A549 (cell line): ENCODE measurements at regions not wholly inside any gene's neighbourhood (a gene's known extent, or its start where the extent isn't known, plus 50 kb on each side); places are given as distances from the start of the nearest gene placed in this dataset.
"Not testable (repeated sequence)": the region's sequence is repeated elsewhere in the genome, so short reads cannot be mapped to it uniquely, and the experiment has no call there.

Source experiments
- ATAC-seq, 2 experiments: fragments of 200-7000 bp in 1 of 2; fragments of >200 bp in 1 of 2; cut with Nextera tagmentation in 1 of 2; cut with Tn5 transposase in 1 of 2; 3 replicates each; pipeline versions ENCODE4 v1.8.0 to v1.9.1; 2018 to 2020; ENCODE audit warnings: mild to moderate bottlenecking in 1 of 2, moderate library complexity in 1 of 2
- CTCF ChIA-PET: fragments of 300-600 bp; sonication (Branson Sonifier 250); formaldehyde crosslinking; extraction: SDS; loops from one replicate; lab custom pipeline; 2021; ENCODE audit warnings: antibody characterized with exemption, inconsistent platforms; lab: Yijun Ruan, JAX
- POLR2A ChIA-PET: fragments of 350-600 bp; formaldehyde crosslinking; extraction: SDS; loops from one replicate; lab custom pipeline; 2021; ENCODE audit warnings: antibody characterized with exemption, inconsistent platforms; lab: Yijun Ruan, JAX
- DNase-seq, 2 experiments: peaks; one replicate each; pipeline versions ENCODE4 v3.0.0 to v3.0.0-alpha.2; 2011 to 2016; ENCODE audit warnings: low read depth in 1 of 2, low spot score in 1 of 2
- FAIRE-seq: peaks from 2 replicates; lab custom pipeline; 2011; peaks lifted over from hg19 to GRCh38; lab: Jason Lieb, UNC
- H3K27ac ChIP-seq, 2 experiments: fragments of >200 bp; sonication (Bioruptor Twin); formaldehyde crosslinking; 3 replicates each; pipeline ENCODE4 v1.5.1; 2016 to 2017
- H3K4me1 ChIP-seq: fragments of >200 bp; sonication (Bioruptor Twin); formaldehyde crosslinking; 3 replicates; pipeline ENCODE4 v1.6.1; 2016
- H3K4me2 ChIP-seq: fragments of >200 bp; sonication (Bioruptor Twin); formaldehyde crosslinking; 3 replicates; pipeline ENCODE4 v1.6.1; 2016
- H3K4me3 ChIP-seq: fragments of >200 bp; sonication (Bioruptor Twin); formaldehyde crosslinking; 3 replicates; pipeline ENCODE4 v1.5.1; 2016
- H3K9me3 ChIP-seq: fragments of >200 bp; sonication (Bioruptor Twin); formaldehyde crosslinking; 3 replicates; pipeline ENCODE4 v1.6.1; 2016
- ATOH8 ChIP-seq: fragments of 250-450 bp; sonication (Bioruptor Pico); IDR thresholded peaks from 2 replicates; pipeline ENCODE4 v1.5.0; 2020; ENCODE audit warnings: low read depth, mild to moderate bottlenecking, moderate library complexity
- BCL3 ChIP-seq: fragments of >200 bp; sonication (Bioruptor Twin); formaldehyde crosslinking; IDR thresholded peaks from 3 replicates; pipeline ENCODE4 v1.6.1; 2016
- CEBPB ChIP-seq, 2 experiments: fragments of >200 bp in 1 of 2; sonication (Bioruptor Twin) in 1 of 2; formaldehyde crosslinking in 1 of 2; IDR thresholded peaks; 2 replicates each; pipeline ENCODE4 v1.6.1; 2012 to 2016
- HDAC2 ChIP-seq: fragments of 200-600 bp; sonication (generic); IDR thresholded peaks from 2 replicates; pipeline ENCODE4 v1.6.1; 2016
- HMGXB4 ChIP-seq: fragments of 250-450 bp; sonication (Bioruptor Pico); IDR thresholded peaks from 2 replicates; pipeline ENCODE4 v1.5.0; 2021; ENCODE audit warnings: mild to moderate bottlenecking, moderate library complexity, borderline replicate concordance
- HOXA7 ChIP-seq: fragments of 250-450 bp; sonication (Bioruptor Pico); IDR thresholded peaks from 2 replicates; pipeline ENCODE4 v1.5.0; 2020; ENCODE audit warnings: mild to moderate bottlenecking, moderate library complexity
- HOXB5 ChIP-seq: fragments of 250-450 bp; sonication (Bioruptor Pico); IDR thresholded peaks from 2 replicates; pipeline ENCODE4 v1.5.0; 2020; ENCODE audit warnings: mild to moderate bottlenecking, moderate library complexity
- NPAS2 ChIP-seq: fragments of 250-450 bp; sonication (Bioruptor Pico); IDR thresholded peaks from 2 replicates; pipeline ENCODE4 v1.8.0; 2022; ENCODE audit warnings: mild to moderate bottlenecking, moderate library complexity, borderline replicate concordance
- POLR2A ChIP-seq: IDR thresholded peaks from 2 replicates; pipeline ENCODE4 v1.6.1; 2012; ENCODE audit warnings: mild to moderate bottlenecking, low read length
- POLR2AphosphoS2 ChIP-seq: conservative IDR thresholded peaks from 2 replicates; pipeline ENCODE4 v1.6.1; 2012; ENCODE audit warnings: low read length, improper control_type of control experiment, inconsistent platforms
- RARB ChIP-seq: fragments of 250-450 bp; sonication (Bioruptor Pico); IDR thresholded peaks from 2 replicates; pipeline ENCODE4 v1.8.0; 2021; ENCODE audit warnings: mild to moderate bottlenecking, moderate library complexity
- RCOR1 ChIP-seq: fragments of 150-350 bp; IDR thresholded peaks from 2 replicates; pipeline ENCODE4 v1.6.1; 2014; ENCODE audit warnings: antibody characterized with exemption, low read length, low read depth
- RNF2 ChIP-seq: fragments of 200-600 bp; sonication (generic); IDR thresholded peaks from 2 replicates; pipeline ENCODE4 v1.6.1; 2016; ENCODE audit warnings: low read depth, mild to moderate bottlenecking, antibody characterized with exemption, moderate library complexity, borderline replicate concordance
- TFCP2L1 ChIP-seq: fragments of 250-450 bp; sonication (Bioruptor Pico); IDR thresholded peaks from 2 replicates; pipeline ENCODE4 v1.5.0; 2021; ENCODE audit warnings: mild to moderate bottlenecking
- USF2 ChIP-seq: fragments of 450-650 bp; IDR thresholded peaks from 2 replicates; pipeline ENCODE4 v1.6.1; 2014; ENCODE audit warnings: antibody characterized with exemption
- ZFP36 ChIP-seq: fragments of 450-650 bp; IDR thresholded peaks from 2 replicates; pipeline ENCODE4 v1.6.1; 2014; ENCODE audit warnings: borderline replicate concordance; ENCODE audit not compliant: partially characterized antibody
- ZSCAN20 ChIP-seq: fragments of 250-450 bp; sonication (Bioruptor Pico); IDR thresholded peaks from 2 replicates; pipeline ENCODE4 v1.8.0; 2022; ENCODE audit warnings: mild to moderate bottlenecking, moderate library complexity
- WGBS: methylation state at CpG from one replicate; pipeline ENCODE4 v1.1.6; 2017; ENCODE audit errors: missing lambda C conversion rate; 5-methylcytosine and 5-hydroxymethylcytosine counted together

GRCh38 chr12:127503246-127503645 lies 763.7 kb upstream of the TMEM132C start:
- FAIRE-seq (no peak), DNase-seq (no peak), ATAC-seq (no peak)
- Histone ChIP-seq H3K9me3 (no peaks in the 10 kb centered on the region; the same call in 2 of the 3 replicates), H3K4me3 (no peak overlapping the region), H3K27ac (no peak overlapping the region), H3K4me2 (no peak overlapping the region), H3K4me1 (no peaks in the 10 kb centered on the region)
- TF ChIP-seq USF2 (no peak), POLR2AphosphoS2 (no peak), ZSCAN20 (CRISPR knock-in tag) (no peak), HMGXB4 (CRISPR knock-in tag) (no peak), BCL3 (no peak), RNF2 (no peak), HOXA7 (no peak), ATOH8 (CRISPR knock-in tag) (no peak), HOXB5 (no peak), POLR2A (no peak), ZFP36 (no peak), HDAC2 (no peak)
- 6% methylated on average over 7 of the region's 7 CpGs for WGBS
- ChIA-PET CTCF (no interaction called here), POLR2A (no interaction called here)

- POLR2A ChIA-PET, FAIRE-seq, H3K4me1 ChIP-seq, H3K4me3 ChIP-seq, DNase-seq, H3K27ac ChIP-seq, ATAC-seq, H3K9me3 ChIP-seq, CTCF ChIA-PET, H3K4me2 ChIP-seq: not testable (repeated sequence)
- WGBS: 2% methylated on average over 4 of the region's 4 CpGs
These were observed 763.0 kb upstream of the TMEM132C start for GRCh38 chr12:127503996-127504395.

- ChIA-PET POLR2A (no interaction called here), CTCF (no interaction called here)
- Histone ChIP-seq H3K4me3 (no peak overlapping the region), H3K9me3 (no peaks in the 10 kb centered on the region; the same call in 2 of the 3 replicates), H3K4me2 (no peak overlapping the region), H3K4me1 (no peaks in the 10 kb centered on the region), H3K27ac (no peak overlapping the region)
- 48% methylated on average over 5 of the region's 5 CpGs for WGBS
- no peak for DNase-seq
- no peak for ATAC-seq
- TF ChIP-seq TFCP2L1 (CRISPR knock-in tag) (no peak), NPAS2 (CRISPR knock-in tag) (no peak), RARB (CRISPR knock-in tag) (no peak), CEBPB (IDR thresholded peaks at IDR 0.05) (peak in 1 of 2 experiments; percentile 18; a peak in 1 of 4 replicates)
- no peak for FAIRE-seq
These were observed 762.1 kb upstream of the TMEM132C start for GRCh38 chr12:127504874-127505273.

- no peak for TF ChIP-seq RCOR1
- WGBS: 38% methylated on average over 6 of the region's 6 CpGs
- ChIA-PET CTCF (no interaction called here), POLR2A (no interaction called here)
- H3K4me1 ChIP-seq: no peaks in the 10 kb centered on the region
- no peak overlapping the region for H3K4me2 ChIP-seq
- H3K9me3 ChIP-seq: no peaks in the 10 kb centered on the region; the same call in 2 of the 3 replicates
- no peak overlapping the region for H3K4me3 ChIP-seq
- ATAC-seq (no peak), FAIRE-seq (no peak), DNase-seq (no peak)
- H3K27ac ChIP-seq: no peak overlapping the region
These were observed 759.6 kb upstream of the TMEM132C start for GRCh38 chr12:127507341-127507740.
